Right lobe of liver (tissue), 6 donors: ENCODE measurements at regions not wholly inside any gene's neighbourhood (a gene's known extent, or its start where the extent isn't known, plus 50 kb on each side); places are given as distances from the start of the nearest gene placed in this dataset.

Experiments
- ATAC-seq, 4 donors: fragments of 200-7000 bp; cut with Tn5 transposase; one replicate each; pipeline ENCODE4 v1.9.1; 2020; ENCODE audit warnings: mild to moderate bottlenecking in 4 of 4, moderate library complexity in 4 of 4
- DNase-seq, 3 donors: peaks; one replicate each; pipeline ENCODE4 v3.0.0-alpha.2; 2020
- H3K27ac ChIP-seq, 3 donors: fragments of 200-600 bp; one replicate each; pipeline ENCODE4 v1.8.0; 2022
- H3K27me3 ChIP-seq, 2 donors: fragments of 200-600 bp; one replicate each; pipeline ENCODE4 v1.8.0; 2022
- H3K36me3 ChIP-seq, 4 donors: fragments of 200-600 bp; sonication (generic) in 1 of 4; one replicate each; pipeline versions ENCODE4 v1.5.1 to v1.8.0; 2017 to 2022; ENCODE audit warnings: control low read depth in 1 of 4
- H3K4me1 ChIP-seq, 4 donors: fragments of 200-600 bp; sonication (generic) in 1 of 4; one replicate each; pipeline versions ENCODE4 v1.5.1 to v1.8.0; 2017 to 2022; ENCODE audit warnings: control low read depth in 1 of 4
- H3K4me3 ChIP-seq, 3 donors: fragments of 200-600 bp; one replicate each; pipeline ENCODE4 v1.8.0; 2022
- H3K9me3 ChIP-seq, 4 donors: fragments of 200-600 bp; sonication (generic) in 1 of 4; one replicate each; pipeline versions ENCODE4 v1.5.1 to v1.8.0; 2017 to 2022; ENCODE audit warnings: control low read depth in 1 of 4
- CTCF ChIP-seq, 4 donors: fragments of 200-600 bp in 3 of 4; fragments of 450-650 bp in 1 of 4; IDR thresholded peaks; one replicate each; pipeline versions ENCODE4 v1.5.1 to v1.8.0; 2016 to 2022; ENCODE audit warnings: antibody characterized with exemption in 4 of 4, mild to moderate bottlenecking in 2 of 4
- POLR2A ChIP-seq: fragments of 450-650 bp; IDR thresholded peaks from one replicate; pipeline ENCODE4 v1.6.1; 2017; ENCODE audit warnings: antibody characterized with exemption, mild to moderate bottlenecking
- WGBS: methylation state at CpG from one replicate; pipeline ENCODE4 v1.1.6; 2018; ENCODE audit warnings: low coverage, low lambda C conversion rate; ENCODE audit not compliant: insufficient coverage; ENCODE audit errors: missing lambda C conversion rate; 5-methylcytosine and 5-hydroxymethylcytosine counted together
- intact Hi-C, 2 donors: fragments of 100-400 bp; cut with DNase I; formaldehyde crosslinking; loops; one replicate each; pipeline versions ENCODE4 v1.11.2 to v1.14.1; 2022
- donor health status: DM: no; HTN: yes; CAD: no.
- donor health status: DM: no; HTN: no; CAD: no.
- donor health status: DM: no; HTN: no; CAD: no.
- donor health status: DM: no; HTN: yes; CAD: no.
- donor health status: DM: no; HTN: yes; CAD: no.

- no peaks in the 10 kb centered on the region for H3K27me3 ChIP-seq
- no peaks in the 10 kb centered on the region for H3K9me3 ChIP-seq
- DNase-seq (no peak), ATAC-seq (no peak)
- TF ChIP-seq CTCF (IDR thresholded peaks at IDR 0.05) (no peak), POLR2A (no peak)
- intact Hi-C loops: no loop called here
- H3K36me3 ChIP-seq: no peaks in the 10 kb centered on the region
- H3K4me1 ChIP-seq: peaks cover 0 to 7% (median 0%) of the 10 kb centered on the region in 4 donors
- 63% methylated on average over 3 of the region's 12 CpGs for WGBS
- H3K4me3 ChIP-seq: no peak overlapping the region
- H3K27ac ChIP-seq: no peak overlapping the region
Measured at GRCh38 chr18:46378126-46378863, 274.1 kb downstream of the HAUS1 start.

GRCh38 chr18:46378864-46379207 is 274.7 kb downstream of the HAUS1 start:
- Histone ChIP-seq H3K9me3 (no peaks in the 10 kb centered on the region), H3K27ac (no peak overlapping the region), H3K4me3 (no peak overlapping the region), H3K27me3 (no peaks in the 10 kb centered on the region), H3K36me3 (no peaks in the 10 kb centered on the region), H3K4me1 (peaks cover 0 to 7% (median 0%) of the 10 kb centered on the region in 4 donors)
- DNase-seq: no peak
- intact Hi-C loops: no loop called here
- no peak for TF ChIP-seq POLR2A
- no peak for TF ChIP-seq CTCF (IDR thresholded peaks at IDR 0.05)
- 100% methylated on average over 1 of the region's 4 CpGs for WGBS
- no peak for ATAC-seq

- Histone ChIP-seq H3K27ac (no peak overlapping the region), H3K36me3 (no peaks in the 10 kb centered on the region), H3K4me3 (no peak overlapping the region), H3K27me3 (no peaks in the 10 kb centered on the region), H3K4me1 (peaks cover 0 to 7% (median 0%) of the 10 kb centered on the region in 4 donors), H3K9me3 (no peaks in the 10 kb centered on the region)
- TF ChIP-seq POLR2A: no peak
- no peak for TF ChIP-seq CTCF (IDR thresholded peaks at IDR 0.05)
- no peak for DNase-seq
- WGBS: 81% methylated on average over 10 of the region's 11 CpGs
- no peak for ATAC-seq
- intact Hi-C loops: no loop called here
Measured at GRCh38 chr18:46379323-46379950, 275.3 kb downstream of the HAUS1 start.

- no peak overlapping the region for H3K27ac ChIP-seq
- ATAC-seq: no peak
- H3K4me1 ChIP-seq: no peaks in the 10 kb centered on the region
- intact Hi-C loops: no loop called here
- no peaks in the 10 kb centered on the region for H3K36me3 ChIP-seq
- no peaks in the 10 kb centered on the region for H3K27me3 ChIP-seq
- 100% methylated on average over 1 of the region's 2 CpGs for WGBS
- no peak overlapping the region for H3K4me3 ChIP-seq
- no peak for DNase-seq
- TF ChIP-seq CTCF (IDR thresholded peaks at IDR 0.05): no peak
- no peak for TF ChIP-seq POLR2A
- no peaks in the 10 kb centered on the region for H3K9me3 ChIP-seq
Measured at GRCh38 chr18:46385124-46385523, 271.9 kb downstream of the LOXHD1 start.
